Ishikawa (cell line): ENCODE measurements at regions not wholly inside any gene's neighbourhood (a gene's known extent, or its start where the extent isn't known, plus 50 kb on each side); places are given as distances from the start of the nearest gene placed in this dataset.

Source experiments
- CEBPB ChIP-seq: IDR thresholded peaks from 2 replicates; pipeline ENCODE4 v1.6.1; 2012
- CREB1 ChIP-seq: IDR thresholded peaks from 2 replicates; pipeline ENCODE4 v1.6.1; 2012; ENCODE audit warnings: low read depth
- EGR1 ChIP-seq: IDR thresholded peaks from 2 replicates; pipeline ENCODE4 v1.6.1; 2012
- EP300 ChIP-seq: IDR thresholded peaks from 2 replicates; pipeline ENCODE4 v1.6.1; 2012; ENCODE audit warnings: borderline replicate concordance
- FOXM1 ChIP-seq: IDR thresholded peaks from 2 replicates; pipeline ENCODE4 v1.6.1; 2012; ENCODE audit warnings: low read depth, borderline replicate concordance
- MAX ChIP-seq: IDR thresholded peaks from 2 replicates; pipeline ENCODE4 v1.6.1; 2012
- NFIC ChIP-seq: IDR thresholded peaks from 2 replicates; pipeline ENCODE4 v1.6.1; 2012
- RAD21 ChIP-seq: IDR thresholded peaks from 2 replicates; pipeline ENCODE4 v1.6.1; 2012; ENCODE audit warnings: low read depth
- REST ChIP-seq: IDR thresholded peaks from 2 replicates; pipeline ENCODE4 v1.6.1; 2012; ENCODE audit warnings: low read depth, mild to moderate bottlenecking
- TAF1 ChIP-seq: IDR thresholded peaks from 2 replicates; pipeline ENCODE4 v1.6.1; 2012; ENCODE audit warnings: low read depth, mild to moderate bottlenecking
- TCF12 ChIP-seq: IDR thresholded peaks from 2 replicates; pipeline ENCODE4 v1.6.1; 2012; ENCODE audit warnings: low read depth
- TEAD4 ChIP-seq: IDR thresholded peaks from 2 replicates; pipeline ENCODE4 v1.6.1; 2012
- USF1 ChIP-seq: IDR thresholded peaks from 2 replicates; pipeline ENCODE4 v1.6.1; 2012
- YY1 ChIP-seq: IDR thresholded peaks from 2 replicates; pipeline ENCODE4 v1.6.1; 2012; ENCODE audit warnings: low read depth
- ZBTB7A ChIP-seq: IDR thresholded peaks from 2 replicates; pipeline ENCODE4 v1.6.1; 2012; ENCODE audit warnings: low read depth

GRCh38 chr16:82295290-82296201 lies 125.5 kb upstream of the MPHOSPH6 start:
- TF ChIP-seq TCF12, result no peak
- no peak for TF ChIP-seq CREB1

DNA sequence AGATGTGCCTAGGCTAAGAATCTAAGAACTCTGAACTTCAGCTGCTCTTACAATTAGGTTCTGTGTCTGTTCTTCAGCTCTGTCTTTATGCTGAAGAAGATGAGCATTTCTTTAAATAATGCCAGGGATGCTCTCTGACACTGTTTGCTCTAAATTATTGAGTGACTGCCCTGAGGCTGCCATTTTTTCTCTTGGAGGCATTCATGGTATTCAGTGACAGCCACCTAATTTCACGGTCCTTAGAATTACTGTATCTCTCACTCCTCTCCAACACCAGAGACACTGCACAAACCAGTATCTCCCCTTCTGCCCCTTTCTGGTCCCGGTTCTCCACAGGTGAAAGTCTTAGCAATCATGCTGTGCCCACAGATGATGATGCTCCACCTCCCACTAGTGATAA lies 123.6 kb upstream of the MPHOSPH6 start:
- no peak for TF ChIP-seq MAX
- no peak for TF ChIP-seq EP300
- TF ChIP-seq NFIC, result no peak
- no peak for TF ChIP-seq USF1
- no peak for TF ChIP-seq FOXM1
- no peak for TF ChIP-seq TAF1
- TF ChIP-seq REST, result no peak
- TF ChIP-seq EGR1, result no peak
- TF ChIP-seq ZBTB7A, result no peak
- no peak for TF ChIP-seq YY1
- TF ChIP-seq CEBPB, result no peak
- no peak for TF ChIP-seq TEAD4
- TF ChIP-seq RAD21, result no peak
- TF ChIP-seq TCF12, result no peak
- no peak for TF ChIP-seq CREB1

DNA sequence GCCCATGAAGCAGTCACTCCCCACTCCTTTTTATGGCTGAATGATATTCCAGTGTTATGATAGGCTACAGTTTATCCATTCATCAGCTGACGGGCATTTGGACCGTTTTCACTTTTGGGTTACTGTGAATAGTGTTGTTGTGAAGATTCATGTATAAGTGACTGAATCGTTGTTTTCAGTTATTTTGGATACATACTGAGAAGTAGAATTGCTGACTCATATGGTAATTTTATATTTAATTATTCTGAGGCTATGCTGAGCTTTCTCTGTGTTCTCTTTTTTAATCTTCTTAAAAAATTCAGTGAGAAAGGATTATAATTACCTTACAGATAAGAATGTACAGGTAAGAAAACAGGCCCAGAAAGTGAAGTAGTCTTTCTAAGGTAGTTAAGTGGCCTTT lies 117.9 kb upstream of the MPHOSPH6 start:
- no peak for TF ChIP-seq USF1
- TF ChIP-seq CREB1, result no peak
- no peak for TF ChIP-seq FOXM1
- no peak for TF ChIP-seq RAD21
- no peak for TF ChIP-seq TCF12
- TF ChIP-seq TAF1, result no peak
- no peak for TF ChIP-seq CEBPB
- TF ChIP-seq MAX, result no peak
- TF ChIP-seq NFIC, result no peak
- no peak for TF ChIP-seq ZBTB7A
- TF ChIP-seq TEAD4, result no peak

DNA sequence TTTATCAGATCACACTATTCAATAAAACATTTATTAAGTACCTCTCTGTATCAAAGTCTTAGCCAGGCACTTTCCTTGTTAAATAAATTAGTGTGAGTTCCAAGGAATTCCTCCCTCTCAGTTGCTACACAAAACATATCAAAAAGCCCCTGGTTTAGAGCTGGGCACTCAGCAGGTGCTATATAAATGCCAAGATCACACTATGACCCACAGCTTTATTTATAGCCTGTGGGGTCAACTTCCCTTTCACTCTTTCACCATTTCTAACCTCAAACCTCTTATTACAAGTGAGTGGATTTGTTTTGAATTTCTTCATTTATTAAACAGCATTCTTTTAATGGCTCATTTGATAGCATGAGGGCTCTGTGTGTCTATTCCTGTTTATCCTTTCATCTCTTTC lies 112.6 kb upstream of the MPHOSPH6 start:
- no peak for TF ChIP-seq TAF1
- TF ChIP-seq RAD21, result no peak
- TF ChIP-seq ZBTB7A, result no peak
- no peak for TF ChIP-seq USF1
- no peak for TF ChIP-seq NFIC
- no peak for TF ChIP-seq EP300

GRCh38 chr16:82281544-82281943 lies 111.5 kb upstream of the MPHOSPH6 start:
- TF ChIP-seq RAD21 (no peak), USF1 (no peak), TAF1 (no peak), NFIC (no peak), CREB1 (no peak), YY1 (no peak), MAX (no peak), CEBPB (no peak), TCF12 (no peak), REST (no peak), EGR1 (no peak), EP300 (no peak)
